OCI-M2 (cell line): ENCODE measurements at regions not wholly inside any gene's neighbourhood (a gene's known extent, or its start where the extent isn't known, plus 50 kb on each side); places are given as distances from the start of the nearest gene placed in this dataset.
"Not testable (repeated sequence)": the region's sequence is repeated elsewhere in the genome, so short reads cannot be mapped to it uniquely, and the experiment has no call there.

Experiments used
- DNase-seq: peaks from one replicate; lab custom pipeline; 2025; ENCODE audit not compliant: unreplicated experiment; lab: John Stamatoyannopoulos, UW

GRCh38 chr4:101730291-101731117, 60.0 kb upstream of the BANK1 start:
- DNase-seq: peak; percentile 31

GRCh38 chr4:101727238-101727637, 63.3 kb upstream of the BANK1 start:
- DNase-seq: no peak

- DNase-seq: no peak
Observed at GRCh38 chr4:101724093-101724492, 66.4 kb upstream of the BANK1 start.

GRCh38 chr4:101718810-101719209, 71.7 kb upstream of the BANK1 start:
- no peak for DNase-seq

GRCh38 chr4:101711590-101712260, 78.8 kb upstream of the BANK1 start:
- no peak for DNase-seq

GRCh38 chr4:101710806-101711205, 79.7 kb upstream of the BANK1 start:
- no peak for DNase-seq

DNA sequence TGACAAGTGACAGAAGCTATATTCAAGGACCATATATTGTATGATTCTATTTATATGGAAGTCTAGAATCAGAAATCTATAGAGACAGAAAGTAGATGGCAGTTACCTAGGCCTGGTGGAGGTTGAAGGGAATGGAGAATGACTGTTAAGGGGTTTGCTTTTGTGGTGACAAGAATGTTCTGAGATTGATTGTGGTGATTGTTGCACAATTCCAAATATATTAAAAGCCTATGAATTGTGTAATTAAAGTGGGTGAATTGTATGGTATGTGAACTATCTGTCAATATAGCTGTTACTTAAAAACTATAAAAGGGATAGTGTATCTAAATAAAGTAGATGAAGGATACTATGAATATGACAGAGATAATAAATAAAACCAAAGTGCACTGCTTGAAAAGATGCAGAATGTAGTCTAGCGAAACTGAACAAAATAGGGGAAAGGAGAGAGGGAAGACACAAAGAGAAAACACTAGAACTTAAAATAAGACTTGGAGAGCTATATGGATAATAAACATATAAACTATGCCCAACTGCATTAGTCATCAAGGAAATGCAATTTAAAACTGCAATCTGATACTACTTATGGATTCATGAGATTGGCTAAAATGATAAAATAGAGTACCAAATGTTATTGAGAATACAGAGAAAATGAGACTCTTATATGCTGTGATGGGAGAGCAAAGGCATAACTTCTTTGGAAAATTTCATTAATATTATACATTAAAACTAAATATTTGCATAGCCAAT, 82.1 kb upstream of the BANK1 start:
- no peak for DNase-seq

GRCh38 chr4:101707596-101707995, 82.9 kb upstream of the BANK1 start:
- no peak for DNase-seq

GRCh38 chr4:101706535-101707057, 83.9 kb upstream of the BANK1 start:
- DNase-seq: no peak

DNA sequence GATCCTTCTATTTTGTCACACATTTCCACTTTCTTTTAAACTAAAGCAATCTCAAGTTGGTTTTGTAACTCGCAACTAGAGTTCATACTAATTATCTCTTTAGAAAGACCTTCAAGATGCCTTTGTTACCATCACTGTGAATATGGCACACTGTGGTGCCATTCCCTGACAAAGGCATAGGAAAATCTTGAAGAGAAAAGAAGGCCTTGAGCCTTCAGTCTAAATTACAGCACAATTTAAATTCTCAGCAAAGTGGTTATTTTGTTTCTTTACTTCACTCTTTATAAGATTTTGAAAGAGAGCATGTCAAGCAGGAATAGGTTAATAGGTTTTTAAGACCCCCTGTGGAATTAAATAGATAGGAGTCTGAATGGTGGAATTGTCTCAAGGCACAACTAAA, 89.0 kb upstream of the BANK1 start:
- DNase-seq: no peak

DNA sequence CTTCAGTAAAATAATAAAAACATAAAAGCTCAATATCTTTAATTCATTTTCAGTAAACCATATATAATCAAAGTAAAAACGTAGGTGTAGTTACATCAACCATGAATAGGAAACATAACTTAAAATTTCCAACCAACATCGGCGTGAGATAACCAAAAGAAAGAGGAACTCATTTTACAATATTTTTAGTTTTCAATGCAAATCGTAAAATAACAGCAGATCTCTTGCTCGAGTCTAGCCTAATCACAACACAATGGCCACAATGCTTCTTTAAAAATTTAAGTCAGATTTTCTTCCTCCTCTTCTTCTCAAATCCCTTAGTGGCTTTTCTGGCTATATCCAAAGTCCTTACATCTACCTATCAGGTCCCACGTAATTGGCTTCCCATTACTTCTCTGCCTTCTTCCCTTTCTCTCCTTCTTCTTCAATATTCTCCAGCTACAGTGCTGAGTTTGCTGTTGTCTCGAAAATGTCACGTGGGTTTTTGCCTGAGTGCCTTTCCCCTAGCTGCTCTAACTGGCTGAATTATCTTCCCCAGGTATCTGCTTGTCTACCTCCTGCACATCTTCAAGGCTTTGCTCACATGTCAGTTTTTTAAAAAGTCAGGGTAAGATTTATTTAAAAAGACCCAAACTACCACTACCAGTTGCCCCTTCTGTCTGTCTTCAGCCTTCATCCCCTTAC, 90.9 kb upstream of the BANK1 start:
- DNase-seq: no peak

GRCh38 chr4:101697266-101697665, 93.3 kb upstream of the BANK1 start:
- no peak for DNase-seq

DNA sequence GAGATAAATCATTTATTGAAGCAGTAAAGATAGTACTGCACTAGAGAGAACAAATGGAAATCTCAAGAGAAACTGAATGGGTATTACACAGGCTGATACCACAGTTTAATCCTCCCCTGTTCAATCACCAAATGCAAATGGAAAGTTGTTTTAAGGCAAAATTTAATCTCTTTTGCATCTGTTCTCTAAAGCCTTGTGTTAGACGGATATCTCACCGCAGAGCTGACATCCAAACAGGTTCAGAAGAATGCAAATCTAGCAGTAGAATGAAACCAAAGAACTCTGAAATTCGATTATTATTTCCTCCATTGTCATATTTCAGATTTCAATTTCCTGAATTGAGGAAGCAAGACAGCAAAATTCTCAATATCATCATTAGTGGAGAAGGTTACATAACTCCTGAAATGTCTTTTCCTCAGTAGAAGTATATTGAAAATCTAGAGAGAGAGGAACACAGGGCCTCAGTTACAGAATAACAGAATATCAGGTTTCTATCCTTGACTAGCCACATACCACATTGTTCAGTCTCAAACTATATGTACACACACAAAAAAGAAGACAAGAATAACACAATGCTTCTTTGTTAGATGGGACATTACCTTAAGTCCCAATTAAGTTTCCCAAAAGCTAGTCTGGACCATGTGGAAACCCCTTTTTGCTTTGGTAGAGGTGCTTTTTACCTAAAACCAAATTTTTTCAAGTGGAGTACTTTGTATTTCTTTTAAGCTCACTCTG, 94.1 kb upstream of the BANK1 start:
- no peak for DNase-seq

GRCh38 chr4:101695176-101695575, 95.4 kb upstream of the BANK1 start:
- no peak for DNase-seq

GRCh38 chr4:101694403-101694802, 96.1 kb upstream of the BANK1 start:
- DNase-seq: not testable (repeated sequence)

DNA sequence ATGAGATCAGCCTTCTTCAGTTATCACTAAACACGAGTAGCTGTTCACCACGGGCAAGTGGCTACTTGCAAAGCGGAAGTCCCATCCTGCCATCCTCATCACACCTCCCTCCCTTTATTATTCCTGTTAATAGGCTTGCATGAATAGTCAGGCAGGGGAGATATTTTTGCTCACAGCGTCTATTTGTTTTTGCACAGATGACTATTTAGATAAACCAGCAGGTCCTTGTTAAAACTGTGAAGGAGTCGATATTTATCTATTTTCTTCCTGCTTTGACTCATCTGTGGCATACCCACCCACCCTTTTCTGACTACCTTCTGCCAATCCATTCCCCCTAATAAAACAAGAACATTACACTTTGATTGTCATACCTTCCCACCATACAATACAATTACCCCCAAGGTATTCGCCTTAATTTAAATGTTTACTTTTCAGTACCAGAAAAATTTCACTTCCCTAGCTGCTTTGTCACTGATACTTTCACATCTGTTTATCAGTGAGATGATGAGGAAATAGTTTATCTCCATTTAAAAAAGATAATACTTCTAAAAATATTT, 96.6 kb upstream of the BANK1 start:
- DNase-seq: no peak

GRCh38 chr4:101689220-101689619, 101.3 kb upstream of the BANK1 start:
- DNase-seq: no peak

DNA sequence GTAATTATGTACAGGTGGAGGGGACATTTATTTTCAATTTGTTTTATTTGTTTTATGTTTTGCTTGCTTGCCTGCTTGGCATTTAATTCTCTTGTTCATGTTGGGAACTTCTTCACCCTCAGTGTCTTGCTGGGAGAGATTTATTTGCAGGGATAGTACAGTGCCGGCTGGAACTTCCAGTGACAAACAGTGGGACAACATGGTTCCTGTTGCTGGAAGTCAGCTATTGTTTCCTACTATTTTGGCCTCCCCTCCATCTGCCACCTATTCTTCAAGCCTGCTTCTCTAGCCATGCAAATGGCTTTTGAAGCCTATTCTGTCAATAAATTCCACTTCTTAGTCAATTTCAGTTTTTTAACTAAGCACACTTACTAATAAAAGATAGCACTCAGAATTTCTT, 105.4 kb upstream of the BANK1 start:
- DNase-seq: no peak

DNA sequence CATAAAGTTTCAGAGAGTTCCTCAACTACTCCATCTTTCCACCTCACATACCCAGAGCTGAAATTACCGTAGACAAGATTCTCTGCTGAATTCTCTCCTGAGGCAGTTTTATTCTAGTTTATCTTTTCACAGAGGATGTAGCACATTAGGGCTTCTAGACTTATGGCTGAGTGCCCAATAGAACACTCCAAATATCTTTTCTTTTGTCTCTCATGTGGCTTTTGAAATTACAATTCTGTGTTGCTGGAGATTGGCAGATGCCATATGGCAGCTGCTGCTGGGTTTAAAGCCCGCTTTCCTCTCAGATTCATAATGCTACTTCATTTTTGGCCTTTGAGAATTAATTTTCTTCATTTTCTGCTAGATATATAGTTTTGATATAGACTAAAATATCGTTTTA, 107.6 kb upstream of the BANK1 start:
- DNase-seq: no peak

DNA sequence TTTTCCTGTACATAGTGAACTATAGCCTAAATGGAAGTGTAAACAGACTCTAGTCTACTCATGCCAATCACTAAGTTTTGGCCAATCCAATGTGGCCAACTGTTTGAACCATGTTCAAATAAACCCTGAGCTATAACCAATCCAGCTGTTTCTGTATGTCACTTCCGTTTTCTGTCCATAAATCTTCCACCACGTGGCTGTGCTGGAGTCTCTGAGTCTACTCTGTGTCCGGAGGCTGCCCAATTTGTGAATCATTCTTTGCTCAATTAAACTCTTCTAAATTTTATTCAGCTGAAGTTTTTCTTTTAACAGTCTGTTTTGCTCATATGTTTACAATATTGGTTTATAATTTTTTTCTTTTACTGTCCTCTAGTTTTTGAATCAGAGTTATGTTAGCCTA, 112.3 kb upstream of the BANK1 start:
- DNase-seq: no peak
